GM21367 (cell line): ENCODE measurements at regions not wholly inside any gene's neighbourhood (a gene's known extent, or its start where the extent isn't known, plus 50 kb on each side); places are given as distances from the start of the nearest gene placed in this dataset.

ENCODE experiments used
- ATAC-seq: cut with Tn5 transposase; IDR thresholded peaks from one replicate; pipeline ENCODE4 v1.9.1; 2021; ENCODE audit not compliant: unreplicated experiment

GRCh38 chr5:117856713-117857112 lies 1131.6 kb downstream of the DTWD2 start:
- no peak for ATAC-seq

GRCh38 chr5:117837786-117838185 lies 1150.6 kb downstream of the DTWD2 start:
- no peak for ATAC-seq

- no peak for ATAC-seq
Observed at GRCh38 chr5:117833691-117834090, 1154.7 kb downstream of the DTWD2 start.

- no peak for ATAC-seq
Observed at GRCh38 chr5:117829646-117830045, 1158.7 kb downstream of the DTWD2 start.

- no peak for ATAC-seq
Observed at GRCh38 chr5:117813850-117814249, 1174.5 kb downstream of the DTWD2 start.

- ATAC-seq = no peak
Observed at GRCh38 chr5:117812861-117813260, 1175.5 kb downstream of the DTWD2 start.

- ATAC-seq = no peak
Observed at GRCh38 chr5:117809251-117809650, 1179.1 kb downstream of the DTWD2 start.

GRCh38 chr5:117805058-117805457 lies 1183.3 kb downstream of the DTWD2 start:
- ATAC-seq = no peak

- ATAC-seq = no peak
Observed at GRCh38 chr5:117803533-117803932, 1184.8 kb downstream of the DTWD2 start.

- ATAC-seq = no peak
Observed at GRCh38 chr5:117801583-117801982, 1186.8 kb downstream of the DTWD2 start.

- ATAC-seq = no peak
Observed at GRCh38 chr5:117800261-117800660, 1188.1 kb downstream of the DTWD2 start.

GRCh38 chr5:117794847-117795246 lies 1193.5 kb downstream of the DTWD2 start:
- ATAC-seq = no peak

- ATAC-seq = no peak
Observed at GRCh38 chr5:117793963-117794362, 1194.4 kb downstream of the DTWD2 start.

- ATAC-seq = no peak
Observed at GRCh38 chr5:117792476-117792875, 1195.9 kb downstream of the DTWD2 start.

GRCh38 chr5:117788596-117788995 lies 1199.8 kb downstream of the DTWD2 start:
- no peak for ATAC-seq

- ATAC-seq = no peak
Observed at GRCh38 chr5:117779171-117779570, 1204.5 kb upstream of the SEMA6A start.

- ATAC-seq = no peak
Observed at GRCh38 chr5:117776977-117777376, 1202.4 kb upstream of the SEMA6A start.

GRCh38 chr5:117769877-117770276 lies 1195.3 kb upstream of the SEMA6A start:
- ATAC-seq = no peak

GRCh38 chr5:117763271-117763670 lies 1188.6 kb upstream of the SEMA6A start:
- ATAC-seq = no peak

GRCh38 chr5:117761186-117761585 lies 1186.6 kb upstream of the SEMA6A start:
- ATAC-seq = no peak

GRCh38 chr5:117759849-117760499 lies 1185.4 kb upstream of the SEMA6A start:
- no peak for ATAC-seq

- no peak for ATAC-seq
Observed at GRCh38 chr5:117752403-117752802, 1177.8 kb upstream of the SEMA6A start.

GRCh38 chr5:117748336-117748735 lies 1173.7 kb upstream of the SEMA6A start:
- ATAC-seq = no peak
